ENCODE measurements at regions not wholly inside any gene's neighbourhood (a gene's known extent, or its start where the extent isn't known, plus 50 kb on each side); places are given as distances from the start of the nearest gene placed in this dataset.

GRCh38 chr2:16272038-16272788 is 331.9 kb downstream of the MYCN start:
- TF ChIP-seq CTCF (conservative IDR thresholded peaks at IDR 0.05; ENCODE audit: low read depth, low read length) = no peak
- TF ChIP-seq SMC3 (IDR thresholded peaks at IDR 0.05; ENCODE audit: low read depth, low read length) = no peak
- TF ChIP-seq MXI1 (IDR thresholded peaks at IDR 0.05; ENCODE audit: borderline replicate concordance, low read depth, low read length) = no peak
- TF ChIP-seq RAD21 (IDR thresholded peaks at IDR 0.05; ENCODE audit: low read length) = no peak
- TF ChIP-seq CEBPB (IDR thresholded peaks at IDR 0.05; ENCODE audit: low read depth, low read length) = no peak
- TF ChIP-seq MAFK (IDR thresholded peaks at IDR 0.05; ENCODE audit: low read depth, low read length) = no peak
- no peak for TF ChIP-seq POLR2A (IDR thresholded peaks at IDR 0.05; ENCODE audit: low read depth, low read length)
- TF ChIP-seq BHLHE40 (IDR thresholded peaks at IDR 0.05; ENCODE audit: low read depth, low read length) = no peak

All from IMR-90 (cell line).